ENCODE measurements at regions not wholly inside any gene's neighbourhood (a gene's known extent, or its start where the extent isn't known, plus 50 kb on each side); places are given as distances from the start of the nearest gene placed in this dataset.
"Not testable (repeated sequence)": the region's sequence is repeated elsewhere in the genome, so short reads cannot be mapped to it uniquely, and the experiment has no call there.

DNA sequence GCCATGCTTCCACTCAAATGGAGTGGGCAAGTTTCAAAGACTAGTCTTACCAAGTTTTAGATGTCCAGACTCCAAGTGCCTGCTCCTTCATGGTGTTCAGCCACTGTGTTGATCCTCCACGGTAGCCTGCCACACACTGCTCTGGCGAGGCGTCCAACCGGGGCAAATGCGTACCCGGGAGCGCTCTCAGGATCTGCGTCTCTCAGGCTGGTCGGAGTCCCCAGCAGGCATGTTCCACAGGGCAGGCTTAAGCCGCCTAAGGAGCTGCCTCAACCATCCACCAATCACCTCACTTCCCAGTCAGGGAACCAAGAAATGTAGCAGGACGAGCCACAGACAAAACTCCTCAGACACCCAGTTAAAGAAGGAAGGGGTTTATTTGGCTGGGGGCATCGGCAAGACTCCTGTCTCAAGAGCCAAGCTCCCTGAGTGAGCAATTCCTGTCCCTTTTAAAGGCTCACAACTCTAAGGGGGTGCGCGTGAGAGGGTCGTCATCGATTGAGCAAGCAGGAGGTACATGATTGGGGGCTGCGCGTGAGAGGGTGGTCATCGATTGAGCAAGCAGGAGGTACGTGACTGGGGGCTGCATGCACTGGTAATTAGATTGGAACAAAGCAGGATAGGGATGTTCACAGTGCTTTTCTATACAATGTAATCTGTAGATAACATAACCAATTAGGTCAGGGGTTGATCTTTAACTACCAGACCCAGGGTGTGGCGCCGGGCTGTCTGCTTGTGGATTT, 816.2 kb downstream of the TRIB2 start:
- not testable (repeated sequence) for DNase-seq (ENCODE audit: low read depth in 2 of 2)

- no peak for DNase-seq (ENCODE audit: low read depth in 2 of 2)
Measured at GRCh38 chr2:13533524-13533922, 816.8 kb downstream of the TRIB2 start.

GRCh38 chr2:13536941-13537340, 820.2 kb downstream of the TRIB2 start:
- no peak for DNase-seq (ENCODE audit: low read depth in 2 of 2)

DNA sequence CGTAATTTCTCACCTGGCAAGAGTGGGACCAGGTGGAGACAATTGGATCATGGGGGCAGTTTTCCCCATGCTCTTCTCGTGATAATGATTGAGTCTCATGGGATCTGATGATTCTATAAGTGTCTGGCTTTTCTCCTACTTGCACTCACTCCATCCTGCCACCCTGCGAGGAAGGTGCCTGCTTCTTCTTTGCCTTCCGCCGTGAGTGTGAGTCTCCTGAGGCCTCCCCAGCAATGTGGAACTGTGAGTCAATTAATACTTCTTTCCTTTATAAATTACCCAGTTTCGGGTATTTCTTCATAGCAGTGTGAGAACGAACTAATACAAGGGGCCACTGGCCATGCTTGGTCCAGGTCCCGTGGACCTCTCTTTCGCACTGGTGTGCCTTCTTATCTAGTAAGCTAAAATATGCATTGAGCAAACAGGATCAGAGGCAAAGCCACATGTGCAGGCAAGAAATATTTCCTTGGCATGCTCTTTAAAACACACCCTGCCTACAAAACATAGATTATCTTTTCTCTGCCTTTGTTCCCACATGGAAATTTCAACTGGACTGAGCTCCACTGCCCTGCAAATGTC, 821.1 kb downstream of the TRIB2 start:
- DNase-seq (ENCODE audit: low read depth in 2 of 2): no peak

GRCh38 chr2:13539296-13539695, 822.6 kb downstream of the TRIB2 start:
- no peak for DNase-seq (ENCODE audit: low read depth in 2 of 2)

- DNase-seq (ENCODE audit: low read depth in 2 of 2): no peak
Measured at GRCh38 chr2:13542061-13542460, 825.3 kb downstream of the TRIB2 start.

DNA sequence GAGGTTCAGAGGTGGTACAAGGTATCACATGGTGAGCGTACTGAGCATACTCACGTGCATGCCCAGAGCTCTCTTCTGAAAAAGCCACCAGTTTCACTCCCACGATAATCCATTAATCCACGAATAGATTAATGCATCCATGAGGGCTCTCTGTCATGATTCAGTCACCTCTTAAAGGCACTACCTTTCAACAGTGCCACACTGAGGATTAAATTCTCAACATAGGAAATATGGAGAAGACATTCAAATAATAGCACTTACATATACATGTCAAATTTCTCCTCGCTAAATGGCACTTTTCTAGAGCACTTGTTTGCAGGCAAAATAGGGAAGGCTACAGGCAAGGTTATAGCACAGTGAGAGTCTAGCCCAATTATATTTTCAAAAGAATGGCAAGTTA, 825.9 kb downstream of the TRIB2 start:
- DNase-seq (ENCODE audit: low read depth in 2 of 2): no peak

DNA sequence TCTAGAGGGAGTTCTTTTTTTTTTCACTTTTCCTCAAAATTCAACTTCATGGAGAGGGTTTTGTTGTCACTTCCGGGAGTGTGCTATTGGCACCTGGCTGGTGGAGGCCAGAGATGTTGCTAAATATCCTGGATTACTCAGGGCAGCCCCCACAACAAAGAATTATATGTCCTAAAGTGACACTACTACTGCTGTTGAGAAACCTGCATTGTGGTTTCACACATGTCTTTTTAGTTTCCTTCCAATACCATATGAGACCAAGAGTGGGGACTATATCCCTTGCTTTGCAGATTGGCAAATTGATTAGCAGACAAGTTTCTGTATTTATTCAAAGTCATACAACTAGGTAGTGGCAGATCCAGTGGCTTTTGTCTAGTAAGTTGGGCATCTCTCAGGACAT, 826.8 kb downstream of the TRIB2 start:
- DNase-seq (ENCODE audit: low read depth in 2 of 2): no peak

DNA sequence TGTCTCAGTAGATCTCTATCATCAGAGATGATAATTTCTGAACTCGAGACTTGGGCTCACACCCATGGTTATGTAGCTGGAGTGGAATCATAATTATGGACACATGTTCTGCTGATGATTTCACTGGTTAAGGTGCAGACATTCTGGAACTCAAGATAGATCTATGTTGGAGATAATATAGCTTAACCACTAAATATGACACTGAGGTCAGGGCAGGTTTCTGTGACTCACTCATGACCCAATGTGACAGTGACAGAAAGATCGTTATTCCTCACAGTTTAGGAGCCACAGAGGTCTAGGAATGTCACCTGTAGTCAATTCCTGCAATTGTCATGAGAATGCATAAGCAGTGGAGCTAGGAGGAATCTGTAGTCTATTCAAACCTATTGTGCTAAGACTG, 828.6 kb downstream of the TRIB2 start:
- no peak for DNase-seq (ENCODE audit: low read depth in 2 of 2)

DNA sequence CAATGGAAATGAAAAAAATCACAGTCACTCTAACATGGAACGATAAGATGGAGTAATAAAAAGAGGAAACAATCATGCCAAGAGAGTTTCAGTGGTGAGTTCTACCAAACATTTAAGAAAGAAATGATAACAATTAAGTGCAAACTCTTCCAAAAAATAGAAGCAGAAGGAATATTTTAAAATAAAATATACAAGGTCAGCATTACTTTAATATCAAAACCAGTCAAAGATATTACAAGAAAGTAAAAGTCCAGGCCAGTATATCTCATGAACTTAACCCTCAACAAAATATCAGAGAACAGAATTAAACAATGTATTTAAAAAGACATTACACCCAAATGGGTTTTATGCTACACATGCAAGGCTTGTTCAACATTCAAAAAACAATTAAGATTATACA, 829.4 kb downstream of the TRIB2 start:
- DNase-seq (ENCODE audit: low read depth in 2 of 2): no peak

GRCh38 chr2:13550285-13551231, 833.8 kb downstream of the TRIB2 start:
- DNase-seq (ENCODE audit: low read depth in 2 of 2): no peak

DNA sequence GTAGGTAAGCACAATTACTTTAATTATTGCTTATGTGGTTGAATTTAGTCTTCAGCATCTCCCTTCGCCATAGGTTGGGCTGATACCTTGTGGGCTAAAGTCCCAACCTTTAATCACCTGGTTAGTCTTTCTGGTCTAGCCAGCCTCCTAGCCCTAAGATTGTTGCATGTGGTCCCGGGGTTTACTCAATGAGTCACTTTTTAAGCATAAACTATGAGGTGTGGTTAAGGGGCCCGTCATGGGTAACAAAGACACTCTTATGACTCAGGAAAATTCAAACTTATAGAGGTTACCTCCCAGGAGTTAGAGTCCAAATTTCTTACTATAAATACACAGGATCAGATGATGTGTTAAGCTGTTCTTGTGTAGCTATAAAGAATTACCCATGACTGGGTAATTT, 841.6 kb downstream of the TRIB2 start:
- DNase-seq (ENCODE audit: low read depth in 2 of 2): no peak

DNA sequence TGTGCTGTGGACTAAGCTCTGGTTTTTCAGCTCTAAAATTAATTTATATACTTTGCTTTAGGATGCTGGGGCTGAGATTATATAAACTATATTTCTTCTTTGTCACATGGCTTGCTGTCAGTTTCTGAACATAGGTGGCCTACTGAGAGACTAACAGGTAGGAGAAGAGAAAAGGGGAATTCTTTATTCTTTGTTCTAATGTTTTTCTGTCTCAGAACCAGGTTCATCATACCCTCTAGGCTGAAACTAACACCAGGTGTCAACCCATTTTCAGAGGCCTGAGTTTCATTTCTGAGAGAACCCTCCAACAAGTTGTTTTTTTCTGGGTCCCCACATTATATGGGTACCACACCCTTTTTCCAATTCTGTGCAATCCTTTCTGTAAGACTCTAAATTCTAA, 843.6 kb downstream of the TRIB2 start:
- DNase-seq (ENCODE audit: low read depth in 2 of 2): no peak

DNA sequence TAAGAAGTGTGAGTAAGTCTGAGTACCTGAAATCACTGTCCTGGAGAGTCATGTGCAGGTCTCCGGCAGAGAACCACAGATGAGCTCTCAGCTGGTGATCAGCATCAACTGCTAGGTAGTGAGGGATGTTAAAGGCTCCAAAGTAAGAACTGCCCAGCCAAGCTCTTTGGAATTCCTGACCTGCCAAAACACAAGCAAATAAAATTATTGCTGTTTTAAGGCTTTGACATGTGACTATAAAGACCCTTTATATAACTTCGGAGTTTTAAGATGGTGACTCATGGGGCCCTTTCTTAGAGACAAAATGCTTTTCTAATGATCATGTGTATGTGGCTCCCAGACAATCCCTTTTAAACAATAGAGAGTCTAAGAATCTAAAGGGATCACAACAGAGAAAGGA, 855.7 kb downstream of the TRIB2 start:
- no peak for DNase-seq (ENCODE audit: low read depth in 2 of 2)

- no peak for DNase-seq (ENCODE audit: low read depth in 2 of 2)
Measured at GRCh38 chr2:13574831-13575230, 858.1 kb downstream of the TRIB2 start.

DNA sequence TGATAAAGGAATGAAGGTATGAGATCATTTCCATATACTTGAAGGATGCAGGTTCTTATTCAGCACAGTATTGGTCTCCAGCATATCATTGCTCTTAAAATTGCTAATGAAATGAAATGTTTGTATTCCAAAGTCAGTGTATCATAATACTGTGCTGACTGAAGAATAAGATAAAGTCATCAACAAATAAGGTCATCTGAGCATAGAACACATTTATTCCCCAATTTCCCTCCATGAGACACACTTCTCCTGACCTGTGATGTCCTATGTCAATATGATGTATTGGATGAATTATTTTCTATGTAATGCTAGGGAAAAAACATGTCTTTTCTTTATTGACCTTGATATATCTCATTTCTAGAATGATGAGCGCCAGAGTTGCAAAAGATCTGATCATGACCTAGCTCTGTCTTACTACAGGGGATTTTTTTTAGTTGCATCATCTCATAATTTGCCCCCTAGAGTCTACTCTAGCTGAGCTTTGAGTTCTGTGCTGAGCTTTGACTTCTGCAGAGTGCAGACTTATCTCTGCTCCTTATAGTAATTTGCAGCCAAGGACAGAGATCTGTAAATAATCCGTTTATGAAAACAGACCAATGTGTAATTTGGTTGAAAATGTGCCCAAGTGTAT, 859.8 kb downstream of the TRIB2 start:
- no peak for DNase-seq (ENCODE audit: low read depth in 2 of 2)

DNA sequence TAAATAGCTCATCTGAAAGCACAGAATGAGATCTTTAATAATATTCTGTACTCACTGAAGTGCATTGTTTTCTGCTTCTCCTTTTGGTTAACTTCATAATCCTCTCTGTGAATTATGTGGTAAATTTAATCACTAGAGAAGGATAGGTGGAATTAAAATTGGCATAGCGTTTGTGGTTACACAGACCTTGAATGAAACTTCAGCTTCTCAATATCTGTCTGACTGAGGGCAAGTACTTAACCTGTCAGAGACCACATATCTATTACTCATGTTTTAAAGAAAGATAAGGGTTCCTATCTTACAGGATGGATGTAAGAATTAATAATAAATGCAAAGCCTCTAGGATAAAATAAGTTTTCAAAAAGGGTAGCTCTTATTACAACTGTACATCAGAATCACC, 861.8 kb downstream of the TRIB2 start:
- DNase-seq (ENCODE audit: low read depth in 2 of 2): no peak

DNA sequence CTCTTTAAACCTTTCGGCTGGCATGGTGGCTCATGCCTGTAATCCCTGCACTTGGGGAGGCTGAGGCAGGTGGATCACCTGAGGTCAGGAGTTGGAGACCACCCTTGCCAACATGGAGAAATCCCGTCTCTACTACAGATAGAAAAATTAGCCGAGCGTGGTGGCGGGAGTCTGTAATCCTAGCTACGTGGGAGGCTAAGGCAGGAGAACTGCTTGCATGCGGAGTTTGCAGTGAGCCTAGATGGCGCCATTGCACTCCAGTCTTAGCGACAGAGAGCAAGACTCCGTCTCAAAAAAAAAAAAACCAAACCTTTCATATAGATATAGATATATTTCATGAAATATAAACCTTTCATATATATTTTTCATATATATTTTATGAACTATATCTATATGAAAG, 864.7 kb downstream of the TRIB2 start:
- no peak for DNase-seq (ENCODE audit: low read depth in 2 of 2)

DNA sequence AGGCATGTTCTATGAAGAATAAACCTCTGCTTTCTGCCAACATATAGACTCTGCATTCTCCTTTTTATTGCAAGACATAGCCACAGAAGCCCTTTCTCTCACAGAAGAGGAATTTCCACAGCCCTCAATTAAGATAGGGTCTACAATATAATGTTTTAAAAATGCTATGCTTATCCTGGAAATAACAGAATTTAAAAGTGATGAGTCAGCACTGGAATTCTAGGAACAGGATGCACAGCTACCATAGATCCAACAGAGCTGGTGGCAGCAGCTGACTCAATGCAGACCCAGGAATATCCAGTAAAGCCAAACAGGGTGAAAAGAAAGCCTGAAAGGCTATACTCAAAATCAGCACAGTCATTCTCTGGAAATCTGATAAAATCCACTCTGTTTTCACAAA, 866.9 kb downstream of the TRIB2 start:
- DNase-seq (ENCODE audit: low read depth in 2 of 2): no peak

- DNase-seq (ENCODE audit: low read depth in 2 of 2): no peak
Measured at GRCh38 chr2:13584020-13584419, 867.3 kb downstream of the TRIB2 start.

GRCh38 chr2:13585732-13586131, 869.0 kb downstream of the TRIB2 start:
- no peak for DNase-seq (ENCODE audit: low read depth in 2 of 2)

- DNase-seq (ENCODE audit: low read depth in 2 of 2): no peak
Measured at GRCh38 chr2:13596233-13596632, 879.5 kb downstream of the TRIB2 start.
